ENCODE measurements at regions not wholly inside any gene's neighbourhood (a gene's known extent, or its start where the extent isn't known, plus 50 kb on each side); places are given as distances from the start of the nearest gene placed in this dataset.
"Not testable (repeated sequence)": the region's sequence is repeated elsewhere in the genome, so short reads cannot be mapped to it uniquely, and the experiment has no call there.

DNA sequence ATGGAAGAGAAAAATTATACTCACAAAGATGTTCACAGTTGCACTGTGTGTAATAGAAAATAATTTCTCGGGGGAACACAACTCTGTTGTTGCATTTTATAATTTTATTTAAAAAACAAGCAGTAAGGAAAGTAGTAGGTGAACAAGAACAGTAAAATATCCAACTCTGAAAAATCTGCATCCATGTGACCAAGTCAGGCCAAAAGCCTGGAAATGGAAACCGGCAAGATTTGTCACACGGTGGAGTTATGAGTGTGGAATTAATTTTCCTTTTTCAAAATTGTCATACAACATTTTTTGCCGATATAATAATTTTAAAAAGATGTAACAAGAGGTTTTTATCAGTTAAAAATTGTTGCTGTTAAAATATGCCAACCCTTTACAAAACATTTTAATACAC, 1421.5 kb downstream of the BRD1 start:
- no peaks in the 10 kb centered on the region; the same call in 1 of the 2 replicates for H3K27me3 ChIP-seq (ENCODE audit: low read length)
- no peak for DNase-seq
- H4K20me1 ChIP-seq (ENCODE audit: insufficient read depth, low read depth, low read length), result 0 out of 2 replicates have a peak, but pooled peaks cover 3% of the 10 kb centered on the region
- no peak overlapping the region for H3K4me3 ChIP-seq (ENCODE audit: low read length)
- H3K27ac ChIP-seq (ENCODE audit: low read length), result no peak overlapping the region
- H3K4me2 ChIP-seq (ENCODE audit: low read depth, low read length, poor library complexity, severe bottlenecking), result no peak overlapping the region
- no peak overlapping the region for H3K9ac ChIP-seq (ENCODE audit: low read length)
- H3K9me2 ChIP-seq (replicated peaks; ENCODE audit: insufficient read depth, low read length), result no peaks in the 10 kb centered on the region
- H2AFZ ChIP-seq (ENCODE audit: low read length), result no peak overlapping the region
- no peaks in the 10 kb centered on the region for H3K9me3 ChIP-seq (ENCODE audit: low read length)
- H3K36me3 ChIP-seq (ENCODE audit: insufficient read depth, low read length), result no peaks in the 10 kb centered on the region
- no peaks in the 10 kb centered on the region for H3K4me1 ChIP-seq (ENCODE audit: low read length)
- H3K79me2 ChIP-seq (ENCODE audit: low read length), result no peaks in the 10 kb centered on the region

DNA sequence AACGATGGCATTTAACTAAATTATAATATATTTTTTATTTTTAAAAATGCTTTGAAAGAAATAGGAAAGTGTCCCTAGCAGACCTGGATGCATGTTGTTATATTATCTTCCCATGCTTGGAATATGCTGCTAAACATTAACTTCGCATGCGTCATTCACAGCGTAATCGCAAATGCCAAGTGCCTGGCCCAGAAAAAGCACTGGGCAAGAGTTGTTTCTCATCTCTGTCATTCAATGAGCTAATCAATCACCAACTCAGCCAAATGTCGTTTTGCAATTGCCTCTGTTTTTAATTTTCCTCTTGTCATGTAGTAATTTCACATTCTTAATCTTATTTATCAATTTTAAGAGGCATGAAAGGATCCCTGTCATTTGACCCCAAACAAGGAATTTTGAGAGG, 1421.9 kb downstream of the BRD1 start:
- no peak for DNase-seq
- H2AFZ ChIP-seq (ENCODE audit: low read length), result no peak overlapping the region
- no peaks in the 10 kb centered on the region for H3K79me2 ChIP-seq (ENCODE audit: low read length)
- H3K4me2 ChIP-seq (ENCODE audit: low read depth, low read length, poor library complexity, severe bottlenecking), result no peak overlapping the region
- no peak overlapping the region for H3K9ac ChIP-seq (ENCODE audit: low read length)
- no peaks in the 10 kb centered on the region; the same call in 1 of the 2 replicates for H3K27me3 ChIP-seq (ENCODE audit: low read length)
- no peaks in the 10 kb centered on the region for H3K36me3 ChIP-seq (ENCODE audit: insufficient read depth, low read length)
- H3K27ac ChIP-seq (ENCODE audit: low read length), result no peak overlapping the region
- H3K9me2 ChIP-seq (replicated peaks; ENCODE audit: insufficient read depth, low read length), result no peaks in the 10 kb centered on the region
- H3K4me1 ChIP-seq (ENCODE audit: low read length), result no peaks in the 10 kb centered on the region
- 0 out of 2 replicates have a peak, but pooled peaks cover 3% of the 10 kb centered on the region for H4K20me1 ChIP-seq (ENCODE audit: insufficient read depth, low read depth, low read length)
- H3K4me3 ChIP-seq (ENCODE audit: low read length), result no peak overlapping the region
- H3K9me3 ChIP-seq (ENCODE audit: low read length), result no peaks in the 10 kb centered on the region

DNA sequence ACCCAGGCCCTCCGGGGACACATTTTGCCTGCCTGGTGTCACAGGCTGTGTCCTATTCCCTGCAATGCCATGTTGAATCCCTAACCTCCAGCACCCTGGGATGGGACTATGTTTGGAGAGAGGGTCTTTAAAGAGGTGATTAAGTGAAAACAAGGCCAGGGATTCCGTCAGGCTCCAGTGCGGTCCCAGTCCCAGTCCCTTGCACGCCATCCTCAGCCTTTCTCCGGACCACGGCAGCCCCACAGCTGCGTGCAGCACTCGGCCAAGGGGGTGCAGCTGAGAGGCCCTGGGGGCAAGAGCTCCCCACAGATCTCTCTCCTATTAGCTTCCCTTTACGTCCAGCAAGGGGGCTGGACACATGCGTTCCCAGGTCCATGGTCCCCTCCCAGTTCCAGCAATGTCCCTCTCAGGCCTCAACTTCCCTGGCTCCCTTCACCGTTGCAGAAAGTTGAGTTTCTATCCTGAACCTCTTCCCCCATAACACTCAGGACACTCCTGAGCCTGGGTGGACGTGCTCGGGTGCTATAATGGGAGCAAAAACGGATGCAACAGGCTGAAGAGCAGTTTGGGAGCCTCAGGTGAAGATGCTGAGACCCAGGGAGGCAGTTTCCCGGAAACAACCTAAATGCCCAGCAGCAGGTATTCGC, 1422.7 kb downstream of the BRD1 start:
- H3K9me2 ChIP-seq (replicated peaks; ENCODE audit: insufficient read depth, low read length), result no peaks in the 10 kb centered on the region
- DNase-seq, result no peak
- no peak overlapping the region for H3K9ac ChIP-seq (ENCODE audit: low read length)
- no peak overlapping the region for H3K4me3 ChIP-seq (ENCODE audit: low read length)
- H3K27me3 ChIP-seq (ENCODE audit: low read length), result no peaks in the 10 kb centered on the region; the same call in 1 of the 2 replicates
- H3K4me2 ChIP-seq (ENCODE audit: low read depth, low read length, poor library complexity, severe bottlenecking), result no peak overlapping the region
- H4K20me1 ChIP-seq (ENCODE audit: insufficient read depth, low read depth, low read length), result no peaks in the 10 kb centered on the region
- H3K36me3 ChIP-seq (ENCODE audit: insufficient read depth, low read length), result no peaks in the 10 kb centered on the region
- H3K9me3 ChIP-seq (ENCODE audit: low read length), result no peaks in the 10 kb centered on the region
- no peak overlapping the region for H3K27ac ChIP-seq (ENCODE audit: low read length)
- H3K4me1 ChIP-seq (ENCODE audit: low read length), result no peaks in the 10 kb centered on the region
- H3K79me2 ChIP-seq (ENCODE audit: low read length), result no peaks in the 10 kb centered on the region
- H2AFZ ChIP-seq (ENCODE audit: low read length), result no peak overlapping the region

DNA sequence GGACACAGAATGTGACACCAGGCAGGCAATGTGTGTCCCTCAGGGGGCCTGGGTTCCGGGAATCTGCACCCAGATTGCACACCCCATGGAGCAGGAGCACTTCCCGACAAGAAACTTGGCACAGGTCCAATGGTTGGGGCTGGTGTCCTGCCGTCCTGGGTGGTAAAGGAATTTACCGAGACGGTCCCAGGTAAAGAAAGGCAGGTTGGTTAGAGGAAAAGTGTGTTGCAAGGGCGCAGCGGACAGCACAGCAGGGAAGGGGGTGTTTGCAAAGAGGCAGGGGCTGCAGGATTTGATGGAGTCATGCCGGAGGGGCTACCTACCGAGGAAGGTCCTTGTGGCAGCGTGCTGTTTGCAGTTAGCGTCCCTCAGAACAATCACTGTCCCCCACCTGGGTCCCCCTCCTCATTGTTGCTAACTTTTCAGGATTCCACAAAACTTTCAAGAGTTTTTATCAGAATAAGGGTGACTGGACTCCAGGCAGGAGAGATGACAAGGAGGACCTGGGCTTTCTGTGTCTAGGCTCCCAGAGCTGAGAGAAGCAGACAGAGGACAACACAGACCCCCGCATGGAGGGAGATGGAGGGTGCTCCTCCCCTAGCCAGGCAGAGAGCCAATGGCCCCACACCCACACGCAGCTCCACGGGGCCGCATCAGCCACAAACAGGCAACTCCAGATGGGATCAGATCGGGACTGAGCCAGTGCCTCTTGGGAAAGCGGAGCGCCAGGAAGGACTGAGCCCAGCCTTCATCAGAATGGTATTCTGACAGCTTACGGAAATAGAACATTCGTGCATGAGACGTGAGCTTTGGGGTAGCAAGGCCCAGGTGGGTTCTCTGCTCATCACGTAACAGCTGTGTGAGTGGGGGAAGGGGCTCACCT, 1423.9 kb downstream of the BRD1 start:
- Histone ChIP-seq H3K4me2 (ENCODE audit: low read depth, low read length, poor library complexity, severe bottlenecking) (no peak overlapping the region), H3K4me3 (ENCODE audit: low read length) (no peak overlapping the region), H3K9me2 (replicated peaks; ENCODE audit: insufficient read depth, low read length) (no peaks in the 10 kb centered on the region), H3K79me2 (ENCODE audit: low read length) (no peaks in the 10 kb centered on the region), H3K27me3 (ENCODE audit: low read length) (no peaks in the 10 kb centered on the region; the same call in 1 of the 2 replicates), H3K27ac (ENCODE audit: low read length) (no peak overlapping the region), H3K9ac (ENCODE audit: low read length) (no peak overlapping the region), H4K20me1 (ENCODE audit: insufficient read depth, low read depth, low read length) (no peaks in the 10 kb centered on the region), H2AFZ (ENCODE audit: low read length) (no peak overlapping the region), H3K4me1 (ENCODE audit: low read length) (no peaks in the 10 kb centered on the region), H3K36me3 (ENCODE audit: insufficient read depth, low read length) (no peaks in the 10 kb centered on the region), H3K9me3 (ENCODE audit: low read length) (no peaks in the 10 kb centered on the region)
- no peak for DNase-seq

DNA sequence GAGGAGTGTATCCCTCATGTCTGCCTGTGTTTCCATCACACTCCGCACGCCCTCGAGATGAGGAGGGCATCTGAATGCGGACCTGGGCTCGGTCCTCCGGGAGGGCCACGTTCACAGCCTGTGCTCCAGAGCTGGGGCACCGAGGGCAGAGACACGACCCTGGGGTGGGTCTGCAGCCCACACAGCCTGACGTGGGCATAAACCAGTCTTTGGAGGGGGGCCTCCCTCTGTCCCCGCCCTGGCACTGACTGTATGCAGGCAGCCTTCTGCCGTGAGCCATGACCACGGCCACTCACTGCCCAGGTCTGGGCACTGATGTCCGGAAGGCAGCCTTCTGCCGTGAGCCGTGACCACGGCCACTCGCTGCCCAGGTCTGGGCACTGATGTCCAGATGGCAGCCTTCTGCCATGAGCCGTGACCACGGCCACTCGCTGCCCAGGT, 1425.1 kb downstream of the BRD1 start:
- no peaks in the 10 kb centered on the region for H3K27me3 ChIP-seq (ENCODE audit: low read length)
- H3K27ac ChIP-seq (ENCODE audit: low read length), result no peak overlapping the region
- no peaks in the 10 kb centered on the region for H3K9me2 ChIP-seq (replicated peaks; ENCODE audit: insufficient read depth, low read length)
- no peak overlapping the region for H3K9ac ChIP-seq (ENCODE audit: low read length)
- no peaks in the 10 kb centered on the region for H3K36me3 ChIP-seq (ENCODE audit: insufficient read depth, low read length)
- no peak overlapping the region for H3K4me2 ChIP-seq (ENCODE audit: low read depth, low read length, poor library complexity, severe bottlenecking)
- no peaks in the 10 kb centered on the region for H3K4me1 ChIP-seq (ENCODE audit: low read length)
- no peak for DNase-seq
- no peaks in the 10 kb centered on the region for H3K9me3 ChIP-seq (ENCODE audit: low read length)
- no peak overlapping the region for H3K4me3 ChIP-seq (ENCODE audit: low read length)
- H3K79me2 ChIP-seq (ENCODE audit: low read length), result no peaks in the 10 kb centered on the region
- H4K20me1 ChIP-seq (ENCODE audit: insufficient read depth, low read depth, low read length), result no peaks in the 10 kb centered on the region
- no peak overlapping the region for H2AFZ ChIP-seq (ENCODE audit: low read length)

DNA sequence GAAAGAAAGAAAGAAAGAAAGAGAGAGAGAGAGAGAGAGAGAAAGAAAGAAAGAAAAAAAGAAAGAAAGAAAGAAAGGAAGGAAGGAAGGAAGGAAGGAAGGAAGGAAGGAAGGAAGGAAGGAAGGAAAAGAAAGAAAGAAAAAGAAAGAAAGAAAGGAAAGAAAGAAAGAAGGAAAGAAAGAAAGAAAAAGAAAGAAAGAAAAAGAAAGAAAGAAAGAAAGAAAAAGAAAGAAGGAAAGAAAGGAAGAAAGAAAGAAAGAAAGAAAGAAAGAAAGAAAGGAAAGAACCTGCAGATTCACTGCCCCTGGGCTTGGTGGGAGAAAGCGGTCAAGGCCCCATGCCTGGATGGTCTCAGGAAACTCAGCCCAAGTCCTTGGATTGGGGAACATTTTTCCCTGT, 1426.2 kb downstream of the BRD1 start:
- not testable (repeated sequence) for H3K79me2 ChIP-seq (ENCODE audit: low read length); H3K27ac ChIP-seq (ENCODE audit: low read length); H3K9ac ChIP-seq (ENCODE audit: low read length); DNase-seq; H4K20me1 ChIP-seq (ENCODE audit: insufficient read depth, low read depth, low read length); H3K9me3 ChIP-seq (ENCODE audit: low read length); H3K4me1 ChIP-seq (ENCODE audit: low read length); H2AFZ ChIP-seq (ENCODE audit: low read length); H3K27me3 ChIP-seq (ENCODE audit: low read length); H3K4me2 ChIP-seq (ENCODE audit: low read depth, low read length, poor library complexity, severe bottlenecking); H3K9me2 ChIP-seq (replicated peaks; ENCODE audit: insufficient read depth, low read length); H3K36me3 ChIP-seq (ENCODE audit: insufficient read depth, low read length); H3K4me3 ChIP-seq (ENCODE audit: low read length)

DNA sequence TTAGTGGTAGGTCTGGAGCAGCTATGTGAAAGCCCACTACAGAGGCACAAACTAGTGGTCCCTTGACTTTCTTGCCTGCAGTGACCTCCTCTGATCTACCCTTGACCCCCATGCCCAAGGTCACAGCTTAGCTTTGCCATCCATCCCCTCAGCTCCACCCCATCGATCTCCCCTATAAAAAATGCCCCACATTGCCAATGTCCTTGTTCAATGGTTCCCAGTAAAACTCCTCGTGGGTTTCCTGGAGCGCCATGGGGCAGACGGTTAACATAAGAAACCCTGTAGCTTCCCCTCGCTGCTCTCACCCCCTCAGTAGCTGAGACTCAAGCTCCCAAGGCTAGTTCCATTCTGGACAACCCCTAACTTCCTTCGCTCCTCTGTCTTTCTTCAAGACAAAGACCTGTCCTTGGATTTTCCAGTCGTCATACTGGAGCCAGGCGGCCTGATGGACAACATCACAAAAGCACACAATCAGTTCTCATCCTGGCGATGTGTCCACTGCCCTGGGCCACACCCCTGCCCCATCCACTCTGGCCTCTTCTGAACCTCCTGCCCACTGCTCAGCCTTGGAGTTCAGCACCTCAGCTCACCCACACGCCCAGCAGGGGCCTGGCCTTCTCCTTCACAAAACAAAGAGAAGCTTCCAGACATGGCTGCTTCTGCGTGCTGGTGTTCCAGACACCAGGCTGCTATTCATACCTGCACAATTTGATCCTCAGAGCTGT, 1429.3 kb downstream of the BRD1 start:
- no peaks in the 10 kb centered on the region for H3K79me2 ChIP-seq (ENCODE audit: low read length)
- H4K20me1 ChIP-seq (ENCODE audit: insufficient read depth, low read depth, low read length), result peaks cover 5% of the 10 kb centered on the region; the same call in 1 of the 2 replicates
- no peaks in the 10 kb centered on the region for H3K9me2 ChIP-seq (replicated peaks; ENCODE audit: insufficient read depth, low read length)
- no peaks in the 10 kb centered on the region for H3K9me3 ChIP-seq (ENCODE audit: low read length)
- H3K4me2 ChIP-seq (ENCODE audit: low read depth, low read length, poor library complexity, severe bottlenecking), result no peak overlapping the region
- no peak overlapping the region for H3K9ac ChIP-seq (ENCODE audit: low read length)
- no peak for DNase-seq
- H3K4me1 ChIP-seq (ENCODE audit: low read length), result no peaks in the 10 kb centered on the region; the same call in 1 of the 2 replicates
- H3K27ac ChIP-seq (ENCODE audit: low read length), result no peak overlapping the region
- no peak overlapping the region for H3K4me3 ChIP-seq (ENCODE audit: low read length)
- H3K36me3 ChIP-seq (ENCODE audit: insufficient read depth, low read length), result no peaks in the 10 kb centered on the region
- no peak overlapping the region for H2AFZ ChIP-seq (ENCODE audit: low read length)
- no peaks in the 10 kb centered on the region for H3K27me3 ChIP-seq (ENCODE audit: low read length)

All from Karpas-422 (cell line).